MM.1S (cell line): ENCODE measurements at regions not wholly inside any gene's neighbourhood (a gene's known extent, or its start where the extent isn't known, plus 50 kb on each side); places are given as distances from the start of the nearest gene placed in this dataset.

ENCODE experiments used
- DNase-seq: peaks from one replicate; pipeline ENCODE4 v3.0.0-alpha.2; 2015
- H2AFZ ChIP-seq: fragments of 300-600 bp; sonication (generic); 2 replicates; pipeline ENCODE4 v1.6.0; 2016; ENCODE audit warnings: antibody characterized with exemption, low read length
- H3F3A ChIP-seq: fragments of 300-600 bp; sonication (generic); 2 replicates; pipeline ENCODE4 v1.6.1; 2016; ENCODE audit warnings: mild to moderate bottlenecking, antibody characterized with exemption, low read length, moderate library complexity, mixed read lengths; ENCODE audit not compliant: insufficient read depth
- H3K27ac ChIP-seq: fragments of 300-600 bp; sonication (generic); 2 replicates; pipeline ENCODE4 v1.5.1; 2016; ENCODE audit warnings: mild to moderate bottlenecking, low read length
- H3K27me3 ChIP-seq: fragments of 300-600 bp; sonication (generic); replicated peaks from 2 replicates; pipeline ENCODE4 v1.6.0; 2016; ENCODE audit warnings: low read length; ENCODE audit not compliant: insufficient read depth
- H3K36me3 ChIP-seq: fragments of 300-600 bp; sonication (generic); replicated peaks from 2 replicates; pipeline ENCODE4 v1.6.1; 2016; ENCODE audit warnings: mild to moderate bottlenecking, low read length, mixed read lengths; ENCODE audit not compliant: insufficient read depth
- H3K4me1 ChIP-seq: fragments of 300-600 bp; sonication (generic); 2 replicates; pipeline ENCODE4 v1.6.1; 2016; ENCODE audit warnings: low read length, mixed read lengths
- H3K4me2 ChIP-seq: fragments of 300-600 bp; sonication (generic); 2 replicates; pipeline ENCODE4 v1.6.0; 2016; ENCODE audit warnings: low read depth, low read length
- H3K4me3 ChIP-seq: fragments of 300-600 bp; sonication (generic); 2 replicates; pipeline ENCODE4 v1.5.1; 2016; ENCODE audit warnings: low read length, mixed read lengths
- H3K79me2 ChIP-seq: fragments of 300-600 bp; sonication (generic); 2 replicates; pipeline ENCODE4 v1.6.1; 2016; ENCODE audit warnings: mixed run types, low read length, mixed read lengths
- H3K9ac ChIP-seq: fragments of 300-600 bp; sonication (generic); 2 replicates; pipeline ENCODE4 v1.6.1; 2016; ENCODE audit warnings: low read length, mixed read lengths
- H3K9me2 ChIP-seq: fragments of 300-600 bp; sonication (generic); replicated peaks from 2 replicates; pipeline ENCODE4 v1.6.1; 2016; ENCODE audit warnings: mild to moderate bottlenecking, low read length, mixed read lengths; ENCODE audit not compliant: insufficient read depth
- H3K9me3 ChIP-seq: fragments of 300-600 bp; sonication (generic); replicated peaks from 2 replicates; pipeline ENCODE4 v1.6.1; 2016; ENCODE audit warnings: mild to moderate bottlenecking, low read length, mixed read lengths; ENCODE audit not compliant: insufficient read depth
- H4K20me1 ChIP-seq: fragments of 300-600 bp; sonication (generic); 2 replicates; pipeline ENCODE4 v1.6.1; 2016; ENCODE audit warnings: mild to moderate bottlenecking, low read length, moderate library complexity, mixed read lengths; ENCODE audit not compliant: insufficient read depth
- EZH2 ChIP-seq: fragments of 300-600 bp; sonication (generic); optimal IDR thresholded peaks from 2 replicates; pipeline ENCODE3; 2017; ENCODE audit warnings: low read depth, mild to moderate bottlenecking, antibody characterized with exemption, low read length, mixed read lengths
- EZH2phosphoT487 ChIP-seq: fragments of 300-600 bp; sonication (generic); IDR thresholded peaks from 2 replicates; pipeline ENCODE4 v1.6.1; 2018; ENCODE audit warnings: antibody characterized with exemption, low read length
- TF ChIP-seq, protein P1 (sequence below): fragments of 300-600 bp; sonication (generic); IDR thresholded peaks from 2 replicates; pipeline ENCODE4 v1.5.1; 2016; ENCODE audit warnings: antibody characterized with exemption, low read length, mixed read lengths

DNA sequence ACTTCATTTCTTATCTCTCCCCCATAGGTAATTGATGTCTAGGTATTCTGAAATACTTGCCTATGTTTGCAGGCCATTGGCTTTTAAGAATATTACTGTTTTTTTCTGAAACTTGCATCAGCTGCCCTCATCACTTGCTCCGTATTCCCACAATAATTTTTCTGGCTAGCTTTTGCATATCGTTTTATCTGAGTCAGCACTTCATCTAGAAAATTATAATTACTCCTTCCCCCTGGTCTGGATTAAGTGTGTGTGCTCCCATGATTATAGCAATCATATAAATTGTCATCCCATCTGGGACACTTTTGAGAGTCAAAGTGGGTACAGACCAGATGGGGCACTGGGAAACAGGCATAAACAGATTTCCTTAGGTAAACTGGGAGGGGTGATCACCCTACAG, 583.2 kb upstream of the B3GALT2 start:
- TF ChIP-seq EZH2phosphoT487, result no peak
- TF ChIP-seq EZH2, result no peak
- TF ChIP-seq, protein P1, sequence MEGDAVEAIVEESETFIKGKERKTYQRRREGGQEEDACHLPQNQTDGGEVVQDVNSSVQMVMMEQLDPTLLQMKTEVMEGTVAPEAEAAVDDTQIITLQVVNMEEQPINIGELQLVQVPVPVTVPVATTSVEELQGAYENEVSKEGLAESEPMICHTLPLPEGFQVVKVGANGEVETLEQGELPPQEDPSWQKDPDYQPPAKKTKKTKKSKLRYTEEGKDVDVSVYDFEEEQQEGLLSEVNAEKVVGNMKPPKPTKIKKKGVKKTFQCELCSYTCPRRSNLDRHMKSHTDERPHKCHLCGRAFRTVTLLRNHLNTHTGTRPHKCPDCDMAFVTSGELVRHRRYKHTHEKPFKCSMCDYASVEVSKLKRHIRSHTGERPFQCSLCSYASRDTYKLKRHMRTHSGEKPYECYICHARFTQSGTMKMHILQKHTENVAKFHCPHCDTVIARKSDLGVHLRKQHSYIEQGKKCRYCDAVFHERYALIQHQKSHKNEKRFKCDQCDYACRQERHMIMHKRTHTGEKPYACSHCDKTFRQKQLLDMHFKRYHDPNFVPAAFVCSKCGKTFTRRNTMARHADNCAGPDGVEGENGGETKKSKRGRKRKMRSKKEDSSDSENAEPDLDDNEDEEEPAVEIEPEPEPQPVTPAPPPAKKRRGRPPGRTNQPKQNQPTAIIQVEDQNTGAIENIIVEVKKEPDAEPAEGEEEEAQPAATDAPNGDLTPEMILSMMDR, result no peak
- no peak overlapping the region for H2AFZ ChIP-seq
- H3K9me3 ChIP-seq, result no peaks in the 10 kb centered on the region
- no peaks in the 10 kb centered on the region for H3K36me3 ChIP-seq
- no peaks in the 10 kb centered on the region for H3K4me1 ChIP-seq
- H3K27me3 ChIP-seq, result no peaks in the 10 kb centered on the region
- no peak overlapping the region for H3K4me3 ChIP-seq
- no peaks in the 10 kb centered on the region for H3F3A ChIP-seq
- H3K9ac ChIP-seq, result no peak overlapping the region
- H3K79me2 ChIP-seq, result no peaks in the 10 kb centered on the region
- DNase-seq, result no peak
- no peak overlapping the region for H3K27ac ChIP-seq
- no peaks in the 10 kb centered on the region for H3K9me2 ChIP-seq
- H3K4me2 ChIP-seq, result no peak overlapping the region
- H4K20me1 ChIP-seq, result no peaks in the 10 kb centered on the region

DNA sequence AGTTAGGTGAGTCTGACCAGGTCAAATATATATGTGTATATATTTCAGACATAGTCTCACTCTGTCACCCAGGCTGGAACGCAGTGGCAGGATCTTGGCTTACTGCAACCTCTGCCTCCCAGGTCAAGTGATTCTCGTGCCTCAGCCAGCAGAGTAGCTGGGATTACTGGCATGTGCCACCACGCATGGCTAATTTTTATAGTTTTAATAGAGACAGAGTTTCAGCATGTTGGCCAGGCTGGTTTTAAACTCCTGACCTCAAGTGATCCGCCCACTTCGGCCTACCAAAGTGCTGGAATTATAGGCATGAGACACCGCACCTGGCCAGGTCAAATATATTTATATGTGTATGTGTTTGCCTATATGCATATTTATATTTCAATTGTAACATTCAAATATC, 581.5 kb upstream of the B3GALT2 start:
- H3K9me2 ChIP-seq, result no peaks in the 10 kb centered on the region
- H3K79me2 ChIP-seq, result no peaks in the 10 kb centered on the region
- H3K4me2 ChIP-seq, result no peak overlapping the region
- DNase-seq, result no peak
- H3K4me1 ChIP-seq, result no peaks in the 10 kb centered on the region
- no peaks in the 10 kb centered on the region for H3F3A ChIP-seq
- H3K9me3 ChIP-seq, result no peaks in the 10 kb centered on the region
- H3K4me3 ChIP-seq, result no peak overlapping the region
- no peak overlapping the region for H2AFZ ChIP-seq
- H3K27ac ChIP-seq, result no peak overlapping the region
- no peaks in the 10 kb centered on the region for H3K27me3 ChIP-seq
- no peaks in the 10 kb centered on the region for H4K20me1 ChIP-seq
- TF ChIP-seq, protein P1, result no peak
- TF ChIP-seq EZH2phosphoT487 (no peak), EZH2 (no peak)
- H3K36me3 ChIP-seq, result no peaks in the 10 kb centered on the region
- H3K9ac ChIP-seq, result no peak overlapping the region

DNA sequence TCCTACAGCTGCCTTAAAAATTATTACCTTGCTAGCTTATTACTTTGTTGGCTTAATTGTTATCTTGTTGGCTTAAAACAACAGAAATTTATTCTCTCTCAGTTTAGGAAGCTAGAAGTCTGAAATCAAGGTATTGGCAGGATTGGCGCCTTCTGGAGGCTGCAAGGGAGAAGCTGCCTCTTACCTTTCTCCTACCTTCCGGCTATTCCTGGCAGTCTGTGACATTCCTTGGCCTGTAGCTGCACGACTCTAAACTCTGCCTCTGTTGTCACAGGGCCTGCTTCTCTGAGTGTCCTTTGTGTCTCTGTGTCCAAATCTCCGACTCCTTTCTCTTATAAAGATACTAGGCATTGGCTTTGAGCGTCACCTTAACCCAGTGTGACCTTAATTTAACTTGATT, 579.9 kb upstream of the B3GALT2 start:
- no peak for DNase-seq

More for the DNA sequence above, 579.9 kb upstream of the B3GALT2 start:
- Histone ChIP-seq H2AFZ (no peak overlapping the region), H4K20me1 (no peaks in the 10 kb centered on the region), H3K9ac (no peak overlapping the region), H3K4me3 (no peak overlapping the region), H3F3A (no peaks in the 10 kb centered on the region), H3K9me2 (no peaks in the 10 kb centered on the region), H3K27me3 (no peaks in the 10 kb centered on the region), H3K36me3 (no peaks in the 10 kb centered on the region), H3K27ac (no peak overlapping the region), H3K4me1 (no peaks in the 10 kb centered on the region), H3K79me2 (no peaks in the 10 kb centered on the region), H3K9me3 (no peaks in the 10 kb centered on the region), H3K4me2 (no peak overlapping the region)
- TF ChIP-seq, protein P1, result no peak
- TF ChIP-seq EZH2 (no peak), EZH2phosphoT487 (no peak)
